Stimulated activated CD4-positive, alpha-beta T cell treated with anti-CD3 and anti-CD28 coated beads, Interleukin-4, amount 100 ng/mL, for 4 hours (primary cell): ENCODE measurements at regions not wholly inside any gene's neighbourhood (a gene's known extent, or its start where the extent isn't known, plus 50 kb on each side); places are given as distances from the start of the nearest gene placed in this dataset.
"Not testable (repeated sequence)": the region's sequence is repeated elsewhere in the genome, so short reads cannot be mapped to it uniquely, and the experiment has no call there.

ENCODE experiments used
- DNase-seq, 2 experiments: peaks; one replicate each; pipeline ENCODE4 v3.0.0-alpha.2; 2020

- DNase-seq: no peak
Observed at GRCh38 chr2:196284144-196284844, 112.9 kb upstream of the STK17B start.

GRCh38 chr2:196284866-196285557 is 113.6 kb upstream of the STK17B start:
- DNase-seq: no peak

GRCh38 chr2:196286821-196287220 is 115.4 kb upstream of the STK17B start:
- no peak for DNase-seq

- no peak for DNase-seq
Observed at GRCh38 chr2:196287523-196287922, 116.1 kb upstream of the STK17B start.

- no peak for DNase-seq
Observed at GRCh38 chr2:196288006-196288538, 116.7 kb upstream of the STK17B start.

- DNase-seq: no peak
Observed at GRCh38 chr2:196289000-196289399, 117.6 kb upstream of the STK17B start.

GRCh38 chr2:196290136-196290535 is 118.8 kb upstream of the STK17B start:
- DNase-seq: no peak

DNA sequence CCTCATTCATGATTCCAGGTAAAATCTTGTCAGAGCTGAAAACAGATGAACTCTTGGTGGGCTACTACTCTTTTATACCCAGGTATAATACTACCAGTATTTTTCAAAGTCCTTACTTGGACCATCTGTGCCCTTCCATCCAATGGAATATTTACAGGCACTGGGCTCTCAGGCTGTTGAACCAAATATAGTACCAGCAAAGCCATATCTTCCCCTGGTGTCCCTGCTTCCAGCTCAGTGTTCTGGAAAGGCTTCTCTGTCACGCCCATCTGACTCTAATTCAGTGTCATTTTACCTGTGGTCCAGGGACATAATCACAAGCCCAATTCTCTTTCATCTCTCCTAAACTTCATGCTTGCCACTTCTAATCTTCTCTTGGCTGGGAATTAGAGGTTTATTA is 119.2 kb upstream of the STK17B start:
- no peak for DNase-seq

DNA sequence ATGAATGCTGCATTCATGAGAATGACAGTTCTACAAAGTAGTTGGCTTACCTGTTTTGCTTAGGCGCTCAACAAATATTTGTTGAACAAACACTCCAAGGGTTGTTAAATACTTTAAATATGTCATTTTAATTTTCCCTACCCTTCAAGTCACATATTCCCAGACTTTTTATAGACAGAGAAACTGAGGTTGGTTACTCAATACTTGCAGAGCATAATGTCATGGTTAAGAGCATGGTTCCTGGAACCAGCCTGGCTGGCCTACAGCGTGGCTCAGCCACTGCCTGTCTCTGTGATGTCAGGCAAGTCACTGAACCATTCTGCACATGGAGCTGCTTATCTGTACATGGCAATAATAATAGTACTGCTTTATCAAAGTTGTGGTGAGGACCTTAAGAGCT is 120.0 kb upstream of the STK17B start:
- no peak for DNase-seq

- DNase-seq: no peak
Observed at GRCh38 chr2:196291873-196292800, 120.8 kb upstream of the STK17B start.

DNA sequence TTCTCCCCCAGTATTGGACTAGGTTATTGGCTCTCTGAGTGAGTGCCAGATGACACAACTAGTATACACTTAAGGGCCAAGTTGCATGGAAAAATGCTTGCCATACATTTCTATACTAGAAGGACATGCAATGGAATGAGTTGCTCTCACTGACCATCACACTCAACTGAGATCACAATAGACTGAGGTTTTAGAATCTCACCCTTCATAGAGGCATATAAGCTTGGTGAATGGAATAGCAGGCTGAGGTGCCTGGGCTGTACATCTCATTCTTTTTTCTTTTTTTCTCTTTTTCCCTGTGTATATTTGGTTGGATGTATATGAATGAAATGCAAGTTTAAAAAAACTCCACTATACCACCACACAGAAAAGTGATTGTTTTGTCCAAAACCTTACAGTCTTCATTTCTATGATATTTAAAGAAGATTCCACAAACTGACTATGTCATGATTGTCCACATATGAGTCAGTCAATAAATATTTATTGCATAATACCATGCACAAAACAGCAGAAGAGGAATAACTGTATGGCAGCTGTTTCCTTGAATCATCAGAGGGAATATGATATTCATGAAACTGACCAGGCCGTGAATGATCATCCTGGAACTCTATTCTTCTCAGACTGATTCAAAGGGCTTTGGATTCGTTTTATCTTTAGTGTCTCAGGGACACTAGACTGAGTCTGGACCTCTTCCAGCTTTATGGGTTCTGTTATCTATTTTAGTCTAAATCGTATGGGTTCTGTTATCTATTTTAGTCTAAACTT is 122.6 kb upstream of the STK17B start:
- DNase-seq: no peak

DNA sequence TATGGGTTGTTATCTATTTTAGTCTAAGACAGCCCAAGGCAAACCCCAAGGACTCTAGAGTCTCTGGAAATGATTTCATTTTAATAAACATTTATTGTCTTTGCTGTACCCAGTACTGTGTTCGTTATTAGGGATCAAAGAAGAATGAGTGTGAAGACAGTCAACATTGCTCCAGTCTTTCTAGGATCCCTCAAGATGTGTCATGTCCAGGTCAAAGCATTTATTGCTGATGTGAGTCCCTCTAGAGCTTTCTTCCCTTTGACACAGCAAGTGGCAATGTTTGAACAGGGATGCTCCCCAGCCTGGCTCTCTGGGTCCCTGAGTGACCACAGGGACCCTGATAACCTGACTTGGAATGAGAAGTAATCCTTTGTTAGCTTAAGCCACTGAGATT is 123.1 kb upstream of the STK17B start:
- no peak for DNase-seq

DNA sequence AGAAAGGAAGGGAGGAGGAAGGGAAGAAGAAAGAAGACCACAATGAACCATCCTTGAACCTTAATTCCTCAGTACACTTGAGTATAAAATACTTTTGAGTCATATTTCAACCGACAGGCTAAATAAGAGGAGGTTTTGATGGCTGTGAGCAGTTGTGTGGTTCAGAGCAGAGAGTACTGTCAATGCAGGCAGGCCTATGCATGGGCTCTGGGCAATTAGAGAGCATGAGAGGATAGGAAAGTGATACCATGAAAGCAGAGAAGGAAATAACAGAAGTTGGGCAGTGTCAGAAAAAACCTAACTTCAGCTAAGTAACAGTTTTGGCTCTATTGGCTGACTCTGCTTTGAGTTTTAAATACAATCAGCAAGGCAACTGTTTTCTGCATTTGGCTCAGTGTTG is 123.6 kb upstream of the STK17B start:
- DNase-seq: no peak

DNA sequence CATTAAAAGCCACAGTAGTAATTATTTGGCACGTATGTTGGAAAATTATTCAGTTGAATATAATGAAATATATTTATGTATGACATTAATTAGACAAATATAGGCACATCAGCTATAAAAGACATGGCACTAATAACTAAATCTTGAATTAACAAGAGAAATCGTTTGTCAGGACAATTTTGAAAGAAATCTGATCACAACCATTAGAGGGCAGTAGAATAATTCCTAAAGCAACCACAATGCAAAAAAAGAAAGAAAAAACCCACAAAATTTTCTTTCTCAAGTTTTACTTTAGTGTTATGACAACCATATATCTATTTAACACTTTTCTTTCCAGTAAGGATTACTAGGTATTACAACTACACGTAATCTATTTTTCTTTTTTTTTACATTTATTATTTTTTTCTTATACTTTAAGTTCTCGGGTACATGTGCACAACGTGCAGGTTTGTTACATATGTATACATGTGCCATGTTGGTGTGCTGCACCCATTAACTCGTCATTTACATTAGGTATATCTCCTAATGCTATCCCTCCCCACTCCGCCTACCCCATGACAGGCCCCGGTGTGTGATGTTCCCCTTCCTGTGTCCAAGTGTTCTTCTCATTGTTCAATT is 126.8 kb upstream of the STK17B start:
- not testable (repeated sequence) for DNase-seq

DNA sequence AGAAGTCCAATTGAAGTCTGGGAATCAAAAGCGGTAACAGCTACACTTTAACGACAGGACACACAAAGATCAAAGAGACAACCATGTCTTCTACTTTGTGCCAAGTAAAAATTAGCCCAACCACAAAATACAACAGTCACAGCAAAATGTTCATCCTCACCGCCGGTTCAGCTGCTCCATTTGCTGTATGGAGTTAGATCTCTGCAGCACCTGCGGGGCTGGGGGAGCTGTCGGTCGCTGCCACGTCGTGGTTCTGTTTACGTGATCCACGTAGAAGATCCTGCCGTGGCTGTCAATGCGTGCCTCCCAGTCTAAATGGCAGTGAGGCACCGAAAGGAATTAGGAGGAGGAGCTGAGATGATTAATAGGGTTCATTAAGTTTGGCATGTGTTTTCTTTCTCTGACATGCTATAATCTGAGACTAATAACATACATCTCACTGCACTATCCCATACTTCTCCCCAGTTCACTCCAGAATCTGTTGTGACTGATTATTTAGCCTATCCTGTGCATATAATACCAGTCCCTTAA is 136.5 kb upstream of the STK17B start:
- DNase-seq: no peak

DNA sequence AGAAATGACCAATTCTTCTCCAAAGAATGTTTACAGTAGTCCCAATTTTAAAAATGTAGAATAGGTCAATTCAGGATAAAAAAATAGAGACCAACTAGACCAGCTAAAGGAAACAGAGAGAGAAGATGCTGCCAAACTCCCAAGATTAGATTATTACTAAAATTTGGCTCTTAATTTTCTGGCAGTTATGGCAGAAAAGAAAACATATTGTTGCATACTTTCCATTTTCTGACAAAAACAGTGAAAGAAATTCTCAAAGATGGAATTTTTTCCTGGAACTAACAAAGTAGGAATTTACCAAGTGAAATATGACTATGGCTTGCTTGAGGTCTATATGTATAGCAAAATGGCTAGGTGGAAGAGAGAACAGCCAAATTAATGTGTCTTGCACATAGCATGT is 138.3 kb upstream of the STK17B start:
- DNase-seq: no peak

DNA sequence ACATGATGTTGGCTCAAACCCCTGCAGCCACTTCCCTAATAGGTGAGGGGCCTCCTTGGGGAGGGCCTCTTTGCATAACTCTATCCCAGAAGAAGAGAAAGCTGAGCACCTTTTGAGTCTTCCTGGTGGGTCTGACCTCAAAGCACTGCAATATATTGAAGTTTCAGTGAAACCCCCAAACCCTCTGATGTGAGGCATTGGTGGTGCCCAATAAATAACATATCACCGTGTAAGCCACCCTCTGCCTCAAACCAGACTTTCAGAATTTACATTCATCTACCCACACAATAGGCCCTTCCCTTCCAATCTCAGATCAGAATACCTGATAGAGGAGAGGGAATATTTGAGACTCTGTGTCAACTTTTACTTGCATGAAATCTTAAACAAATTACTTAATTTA is 142.8 kb upstream of the STK17B start:
- DNase-seq: no peak

DNA sequence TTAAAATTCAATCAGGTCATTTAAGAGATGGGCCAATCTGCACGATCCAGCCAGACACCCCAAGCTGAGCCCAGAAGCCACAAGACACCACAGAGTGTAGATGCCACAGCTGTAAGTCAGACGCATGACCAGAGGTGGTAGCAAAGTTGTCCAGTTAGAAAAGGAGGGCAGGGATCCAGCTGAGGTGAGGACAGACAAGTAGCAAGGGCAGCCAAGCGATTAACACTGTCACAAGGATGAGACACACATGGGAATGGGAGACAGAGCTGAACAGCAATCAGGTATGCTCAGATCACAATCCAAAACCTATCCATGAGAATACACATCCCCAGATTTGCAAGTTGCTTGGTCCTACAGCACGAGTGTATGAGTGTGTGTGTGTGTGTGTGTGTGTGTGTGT is 143.4 kb upstream of the STK17B start:
- DNase-seq: no peak

GRCh38 chr2:196315388-196316049 is 144.1 kb upstream of the STK17B start:
- DNase-seq: no peak

DNA sequence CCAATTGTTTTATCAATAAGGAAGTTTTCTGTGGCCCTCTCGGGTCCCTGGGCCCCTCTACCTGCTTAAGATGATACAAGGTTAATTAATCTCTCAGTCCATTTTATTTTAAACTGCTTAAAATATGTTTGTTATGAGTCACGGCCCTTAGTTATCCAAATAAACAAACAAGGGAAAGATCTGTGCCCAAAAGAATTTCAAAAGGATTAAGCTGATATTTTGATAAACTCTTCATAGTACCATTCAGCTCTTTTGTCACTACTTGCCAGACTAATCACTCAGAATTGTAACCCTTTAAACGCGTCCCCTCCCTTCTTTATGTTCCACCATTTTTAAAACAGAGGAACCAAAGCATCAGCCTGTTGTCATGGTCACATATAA is 144.7 kb upstream of the STK17B start:
- no peak for DNase-seq
